ENCODE measurements at regions not wholly inside any gene's neighbourhood (a gene's known extent, or its start where the extent isn't known, plus 50 kb on each side); places are given as distances from the start of the nearest gene placed in this dataset.

- Histone ChIP-seq H3K4me1 (ENCODE audit: low read depth, poor library complexity, severe bottlenecking) (no peaks in the 10 kb centered on the region), H3K4me2 (no peak overlapping the region)
- TF ChIP-seq CTCF (conservative IDR thresholded peaks at IDR 0.05; ENCODE audit: low read depth, low read length), result no peak
Observed at GRCh38 chr7:106397994-106398393, 113.2 kb upstream of the NAMPT start.

DNA sequence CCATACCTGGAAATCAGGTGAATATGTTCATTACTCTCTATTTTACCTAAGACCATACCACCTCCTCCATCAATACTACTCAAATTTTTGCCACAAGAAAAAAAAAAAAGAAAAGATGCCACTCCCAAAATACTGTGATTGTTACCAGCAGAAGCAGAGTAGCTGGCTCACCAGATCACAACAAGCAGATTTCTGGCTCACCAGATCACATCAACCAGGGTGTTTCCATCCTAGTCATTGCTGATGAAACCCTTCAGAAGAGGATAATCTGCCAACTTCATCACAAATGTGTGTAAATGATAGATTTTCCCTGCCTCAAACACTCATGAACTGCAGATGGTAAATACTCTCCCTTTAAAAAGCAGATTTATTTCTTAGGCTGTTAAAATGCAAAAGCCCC is 109.7 kb upstream of the NAMPT start:
- no peak overlapping the region for H3K4me2 ChIP-seq
- no peak overlapping the region for H3K27ac ChIP-seq
- no peaks in the 10 kb centered on the region for H3K36me3 ChIP-seq (ENCODE audit: insufficient read depth)
- no peaks in the 10 kb centered on the region for H3K27me3 ChIP-seq (ENCODE audit: insufficient read depth, low read depth)
- H3K79me2 ChIP-seq (ENCODE audit: insufficient read depth, low read depth), result no peaks in the 10 kb centered on the region
- no peaks in the 10 kb centered on the region for H4K20me1 ChIP-seq (ENCODE audit: insufficient read depth)
- no peak overlapping the region for H3K9ac ChIP-seq
- H3K4me3 ChIP-seq (IDR thresholded peaks at IDR 0.05; ENCODE audit: insufficient read depth, low read depth, low read length), result no peak overlapping the region
- TF ChIP-seq CTCF (conservative IDR thresholded peaks at IDR 0.05; ENCODE audit: low read depth, low read length), result no peak
- no peak overlapping the region for H2AFZ ChIP-seq (ENCODE audit: low read depth)
- H3K4me1 ChIP-seq (ENCODE audit: low read depth, poor library complexity, severe bottlenecking), result no peaks in the 10 kb centered on the region

More at GRCh38 chr7:106397994-106398393, 113.2 kb upstream of the NAMPT start:
- Histone ChIP-seq H4K20me1 (ENCODE audit: insufficient read depth) (no peaks in the 10 kb centered on the region), H3K79me2 (ENCODE audit: insufficient read depth, low read depth) (no peaks in the 10 kb centered on the region), H2AFZ (ENCODE audit: low read depth) (no peak overlapping the region), H3K27me3 (ENCODE audit: insufficient read depth, low read depth) (no peaks in the 10 kb centered on the region), H3K4me3 (IDR thresholded peaks at IDR 0.05; ENCODE audit: insufficient read depth, low read depth, low read length) (no peak overlapping the region), H3K36me3 (ENCODE audit: insufficient read depth) (no peaks in the 10 kb centered on the region), H3K9ac (no peak overlapping the region), H3K27ac (no peak overlapping the region)

DNA sequence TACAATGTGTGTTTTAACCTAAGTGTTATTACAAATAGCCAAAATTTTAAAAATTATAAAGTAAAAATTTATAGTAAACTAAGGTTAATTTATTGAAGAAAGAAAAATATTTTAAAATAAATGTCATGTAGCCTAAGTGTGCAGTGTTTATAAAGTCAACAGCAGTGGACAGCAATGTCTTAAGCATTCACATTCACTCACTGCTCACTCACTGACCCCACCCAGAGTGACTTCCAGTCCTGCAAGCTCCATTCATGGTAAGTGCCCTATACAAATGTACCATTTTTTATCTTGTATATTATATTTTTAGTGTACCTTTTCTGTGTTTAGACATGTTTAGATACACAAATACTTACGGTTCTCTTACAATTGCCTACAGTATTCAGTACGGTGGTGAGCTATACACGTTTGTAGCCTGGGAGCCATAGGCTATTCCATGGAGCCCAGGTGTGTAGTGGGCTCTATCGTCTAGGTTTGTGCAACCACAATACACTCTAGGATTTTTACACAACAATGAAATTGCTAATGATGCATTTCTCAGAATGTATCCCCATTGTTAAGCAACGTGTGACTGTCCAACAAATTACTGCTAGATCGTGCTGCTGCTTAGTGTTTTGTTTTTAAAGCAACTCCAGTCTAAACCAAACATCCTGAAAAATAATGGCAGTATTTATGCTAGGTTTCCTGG is 108.9 kb upstream of the NAMPT start:
- H3K4me1 ChIP-seq (ENCODE audit: low read depth, poor library complexity, severe bottlenecking), result no peaks in the 10 kb centered on the region
- H3K4me2 ChIP-seq, result no peak overlapping the region
- no peak overlapping the region for H3K4me3 ChIP-seq (IDR thresholded peaks at IDR 0.05; ENCODE audit: insufficient read depth, low read depth, low read length)
- no peaks in the 10 kb centered on the region for H4K20me1 ChIP-seq (ENCODE audit: insufficient read depth)
- H3K27ac ChIP-seq, result no peak overlapping the region
- no peaks in the 10 kb centered on the region for H3K27me3 ChIP-seq (ENCODE audit: insufficient read depth, low read depth)
- H2AFZ ChIP-seq (ENCODE audit: low read depth), result no peak overlapping the region
- H3K9ac ChIP-seq, result no peak overlapping the region
- no peak for TF ChIP-seq CTCF (conservative IDR thresholded peaks at IDR 0.05; ENCODE audit: low read depth, low read length)
- H3K79me2 ChIP-seq (ENCODE audit: insufficient read depth, low read depth), result no peaks in the 10 kb centered on the region
- H3K36me3 ChIP-seq (ENCODE audit: insufficient read depth), result no peaks in the 10 kb centered on the region

DNA sequence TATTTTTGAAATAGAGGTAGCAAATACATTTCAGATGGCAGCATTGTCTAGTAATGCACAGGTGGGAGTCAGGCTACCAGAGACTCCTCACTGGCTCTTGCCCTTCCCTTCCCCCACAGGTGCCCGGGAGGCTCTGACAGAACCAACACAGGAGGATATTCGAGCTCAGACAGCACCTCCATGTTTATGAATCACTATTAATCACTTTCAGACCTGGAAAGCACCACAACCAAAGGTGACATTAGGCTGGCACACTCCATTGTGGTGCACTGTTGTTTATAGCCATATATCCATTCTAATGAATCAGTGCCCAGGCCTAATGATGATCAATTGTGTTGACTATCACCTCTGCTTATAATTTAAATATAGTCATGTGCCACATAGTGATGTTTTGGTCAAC is 107.8 kb upstream of the NAMPT start:
- Histone ChIP-seq H4K20me1 (ENCODE audit: insufficient read depth) (no peaks in the 10 kb centered on the region), H3K4me3 (IDR thresholded peaks at IDR 0.05; ENCODE audit: insufficient read depth, low read depth, low read length) (no peak overlapping the region), H3K4me1 (ENCODE audit: low read depth, poor library complexity, severe bottlenecking) (no peaks in the 10 kb centered on the region), H3K36me3 (ENCODE audit: insufficient read depth) (no peaks in the 10 kb centered on the region), H3K27me3 (ENCODE audit: insufficient read depth, low read depth) (no peaks in the 10 kb centered on the region), H2AFZ (ENCODE audit: low read depth) (no peak overlapping the region), H3K79me2 (ENCODE audit: insufficient read depth, low read depth) (no peaks in the 10 kb centered on the region), H3K4me2 (no peak overlapping the region), H3K9ac (no peak overlapping the region), H3K27ac (no peak overlapping the region)
- TF ChIP-seq CTCF (conservative IDR thresholded peaks at IDR 0.05; ENCODE audit: low read depth, low read length), result no peak
